Kidney (tissue), 13 donors: ENCODE measurements at regions not wholly inside any gene's neighbourhood (a gene's known extent, or its start where the extent isn't known, plus 50 kb on each side); places are given as distances from the start of the nearest gene placed in this dataset.

ENCODE experiments used
- DNase-seq, 5 donors: peaks; one replicate each; pipeline ENCODE4 v3.0.0-alpha.2; 2013 to 2020
- FAIRE-seq: peaks from 2 replicates; lab custom pipeline; 2012; peaks lifted over from hg19 to GRCh38; lab: Jason Lieb, UNC
- H3K27ac ChIP-seq, 2 donors: one replicate each; pipeline ENCODE4 v1.7.0; 2013; ENCODE audit warnings: low read depth in 2 of 2, low read length in 2 of 2, inconsistent platforms in 1 of 2
- H3K27me3 ChIP-seq: one replicate; pipeline ENCODE4 v1.7.1; 2013; ENCODE audit warnings: low read length, inconsistent platforms; ENCODE audit not compliant: control insufficient read depth, insufficient read depth
- H3K36me3 ChIP-seq, 3 donors: one replicate each; pipeline versions ENCODE4 v1.7.0 to v1.7.1; 2013; ENCODE audit warnings: low read length in 3 of 3, control low read depth in 1 of 3, inconsistent platforms in 1 of 3; ENCODE audit not compliant: insufficient read depth in 3 of 3, control insufficient read depth in 2 of 3
- H3K4me1 ChIP-seq, 3 donors: one replicate each; pipeline versions ENCODE4 v1.7.0 to v1.7.1; 2013; ENCODE audit warnings: low read length in 3 of 3, inconsistent platforms in 1 of 3, low read depth in 1 of 3; ENCODE audit not compliant: control insufficient read depth in 2 of 3, insufficient read depth in 2 of 3
- H3K4me3 ChIP-seq, 3 donors: one replicate each; pipeline versions ENCODE4 v1.7.0 to v1.8.1; 2013; ENCODE audit warnings: low read length in 3 of 3, control low read depth in 1 of 3, inconsistent platforms in 1 of 3
- H3K9ac ChIP-seq, 3 donors: one replicate each; pipeline versions ENCODE4 v1.7.0 to v1.7.1; 2013; ENCODE audit warnings: low read length in 3 of 3, control low read depth in 1 of 3, inconsistent platforms in 1 of 3
- H3K9me3 ChIP-seq, 3 donors: one replicate each; pipeline versions ENCODE4 v1.7.0 to v1.7.1; 2013; ENCODE audit warnings: low read length in 3 of 3, control low read depth in 1 of 3, inconsistent platforms in 1 of 3; ENCODE audit not compliant: control insufficient read depth in 2 of 3, insufficient read depth in 1 of 3
- CTCF ChIP-seq: IDR thresholded peaks from 3 replicates; pipeline ENCODE4 v1.5.1; 2012; ENCODE audit warnings: mild to moderate bottlenecking, moderate library complexity, borderline replicate concordance; ENCODE audit not compliant: insufficient read depth; ENCODE audit errors: extremely low read depth
- intact Hi-C: fragments of 100-400 bp; cut with DNase I; formaldehyde crosslinking; loops from one replicate; pipeline ENCODE4 v1.11.1; 2022
- donor health status: control.
- donor health status: control.
- donor health status: control.
- donor health status: control.
- donor health status: control.
- donor health status: DM: yes; HTN: yes; CAD: no.
- donor health status: Normal renal cell carcinoma (clear cell type).

- H3K36me3 ChIP-seq = no peaks in the 10 kb centered on the region
- FAIRE-seq = no peak
- H3K4me1 ChIP-seq = peaks cover 3 to 5% (median 5%) of the 10 kb centered on the region in 3 donors
- no peaks in the 10 kb centered on the region for H3K27me3 ChIP-seq
- H3K9me3 ChIP-seq = peaks cover 0 to 6% (median 0%) of the 10 kb centered on the region in 3 donors
- TF ChIP-seq CTCF = no peak
- no peak overlapping the region for H3K4me3 ChIP-seq
- H3K27ac ChIP-seq = no peak overlapping the region
- H3K9ac ChIP-seq = no peak overlapping the region
- intact Hi-C loops = no loop called here
- DNase-seq = peak in 2 of 5 donors; percentile 24 to 41
Measured at GRCh38 chr6:6946206-6947155, 161.3 kb upstream of the RREB1 start.

- DNase-seq (no peak), FAIRE-seq (no peak)
- H3K36me3 ChIP-seq = no peaks in the 10 kb centered on the region
- TF ChIP-seq CTCF = no peak
- no peak overlapping the region for H3K27ac ChIP-seq
- intact Hi-C loops = no loop called here
- peaks cover 0 to 5% (median 3%) of the 10 kb centered on the region in 3 donors for H3K4me1 ChIP-seq
- H3K4me3 ChIP-seq = no peak overlapping the region
- H3K9me3 ChIP-seq = peaks cover 0 to 6% (median 0%) of the 10 kb centered on the region in 3 donors
- H3K9ac ChIP-seq = no peak overlapping the region
- no peaks in the 10 kb centered on the region for H3K27me3 ChIP-seq
Measured at GRCh38 chr6:6950373-6951145, 157.2 kb upstream of the RREB1 start.

- Histone ChIP-seq H3K9ac (no peak overlapping the region), H3K4me3 (no peak overlapping the region), H3K27ac (no peak overlapping the region), H3K27me3 (no peaks in the 10 kb centered on the region), H3K4me1 (peaks cover 0 to 4% (median 3%) of the 10 kb centered on the region in 3 donors), H3K9me3 (peaks cover 0 to 6% (median 0%) of the 10 kb centered on the region in 3 donors), H3K36me3 (no peaks in the 10 kb centered on the region)
- FAIRE-seq (no peak), DNase-seq (no peak)
- intact Hi-C loops = no loop called here
- TF ChIP-seq CTCF = no peak
Measured at GRCh38 chr6:6951355-6951754, 156.4 kb upstream of the RREB1 start.
